ENCODE measurements at regions not wholly inside any gene's neighbourhood (a gene's known extent, or its start where the extent isn't known, plus 50 kb on each side); places are given as distances from the start of the nearest gene placed in this dataset.

DNA sequence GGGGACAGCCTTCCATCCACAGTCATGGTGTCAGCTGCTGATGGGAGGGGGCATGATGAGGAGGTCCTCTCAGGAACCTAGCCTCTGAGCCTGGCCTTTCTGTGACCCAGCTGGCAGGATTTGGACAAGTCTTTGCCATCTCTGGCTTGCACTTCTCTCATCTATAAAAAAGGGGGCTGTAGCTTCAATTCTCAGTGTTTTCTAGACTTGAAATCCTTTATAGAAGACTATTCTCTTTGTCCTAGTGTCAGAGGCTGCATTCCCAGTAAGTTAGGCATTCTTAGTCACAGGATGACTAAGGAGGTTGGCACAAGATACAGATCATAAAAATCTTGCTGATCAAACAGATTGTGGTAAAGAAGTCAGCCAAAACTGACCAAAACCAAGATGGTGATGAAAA, 958.5 kb downstream of the CNTNAP5 start:
- TF ChIP-seq, protein P1, sequence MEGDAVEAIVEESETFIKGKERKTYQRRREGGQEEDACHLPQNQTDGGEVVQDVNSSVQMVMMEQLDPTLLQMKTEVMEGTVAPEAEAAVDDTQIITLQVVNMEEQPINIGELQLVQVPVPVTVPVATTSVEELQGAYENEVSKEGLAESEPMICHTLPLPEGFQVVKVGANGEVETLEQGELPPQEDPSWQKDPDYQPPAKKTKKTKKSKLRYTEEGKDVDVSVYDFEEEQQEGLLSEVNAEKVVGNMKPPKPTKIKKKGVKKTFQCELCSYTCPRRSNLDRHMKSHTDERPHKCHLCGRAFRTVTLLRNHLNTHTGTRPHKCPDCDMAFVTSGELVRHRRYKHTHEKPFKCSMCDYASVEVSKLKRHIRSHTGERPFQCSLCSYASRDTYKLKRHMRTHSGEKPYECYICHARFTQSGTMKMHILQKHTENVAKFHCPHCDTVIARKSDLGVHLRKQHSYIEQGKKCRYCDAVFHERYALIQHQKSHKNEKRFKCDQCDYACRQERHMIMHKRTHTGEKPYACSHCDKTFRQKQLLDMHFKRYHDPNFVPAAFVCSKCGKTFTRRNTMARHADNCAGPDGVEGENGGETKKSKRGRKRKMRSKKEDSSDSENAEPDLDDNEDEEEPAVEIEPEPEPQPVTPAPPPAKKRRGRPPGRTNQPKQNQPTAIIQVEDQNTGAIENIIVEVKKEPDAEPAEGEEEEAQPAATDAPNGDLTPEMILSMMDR (IDR thresholded peaks at IDR 0.05) = no peak
- TF ChIP-seq POLR2A (IDR thresholded peaks at IDR 0.05) = no peak
- no peak for TF ChIP-seq EP300 (IDR thresholded peaks at IDR 0.05)
